H9 (cell line): ENCODE measurements at regions not wholly inside any gene's neighbourhood (a gene's known extent, or its start where the extent isn't known, plus 50 kb on each side); places are given as distances from the start of the nearest gene placed in this dataset.

Experiments
- DNase-seq: peaks from one replicate; pipeline ENCODE4 v3.0.0-alpha.2; 2017
- H2AFZ ChIP-seq: one replicate; pipeline ENCODE4 v1.6.1; 2013; ENCODE audit warnings: mild to moderate bottlenecking, low read length, control low read depth, moderate library complexity
- H2AK5ac ChIP-seq: 2 replicates; pipeline ENCODE4 v1.6.1; 2013; ENCODE audit warnings: low read length, control low read depth, mixed read lengths; ENCODE audit not compliant: insufficient read length
- H2BK120ac ChIP-seq: one replicate; pipeline ENCODE4 v1.6.1; 2013; ENCODE audit warnings: low read depth, mild to moderate bottlenecking, low read length, control low read depth, inconsistent platforms; ENCODE audit not compliant: poor library complexity, severe bottlenecking
- H2BK12ac ChIP-seq: 2 replicates; pipeline ENCODE4 v1.6.1; 2013; ENCODE audit warnings: low read length, control low read depth, mixed read lengths, low read depth; ENCODE audit not compliant: insufficient read length
- H2BK15ac ChIP-seq: 2 replicates; pipeline ENCODE4 v1.6.1; 2013; ENCODE audit warnings: low read depth, low read length, control low read depth
- H2BK20ac ChIP-seq: one replicate; pipeline ENCODE4 v1.6.1; 2013; ENCODE audit warnings: low read depth, mild to moderate bottlenecking, low read length, control low read depth, inconsistent platforms; ENCODE audit not compliant: poor library complexity, severe bottlenecking
- H2BK5ac ChIP-seq: 2 replicates; pipeline ENCODE4 v1.6.1; 2013; ENCODE audit warnings: low read length, control low read depth, mixed read lengths; ENCODE audit not compliant: insufficient read length
- H3K14ac ChIP-seq: 2 replicates; pipeline ENCODE4 v1.6.1; 2013; ENCODE audit warnings: low read length, control low read depth; ENCODE audit not compliant: insufficient read depth
- H3K18ac ChIP-seq: 2 replicates; pipeline ENCODE4 v1.6.1; 2013; ENCODE audit warnings: low read depth, mild to moderate bottlenecking, mixed read lengths, low read length, control low read depth; ENCODE audit not compliant: insufficient read length
- H3K23ac ChIP-seq: 2 replicates; pipeline ENCODE4 v1.6.1; 2013; ENCODE audit warnings: low read length, control low read depth, mixed read lengths, low read depth; ENCODE audit not compliant: insufficient read length
- H3K23me2 ChIP-seq: 2 replicates; pipeline ENCODE4 v1.6.1; 2013; ENCODE audit warnings: low read depth, mild to moderate bottlenecking, mixed read lengths, low read length, control low read depth; ENCODE audit not compliant: insufficient read length, poor library complexity, severe bottlenecking
- H3K27ac ChIP-seq: 2 replicates; pipeline ENCODE4 v1.5.1; 2013; ENCODE audit warnings: low read length, control low read depth, mixed read lengths, low read depth; ENCODE audit not compliant: insufficient read length
- H3K27me3 ChIP-seq: 2 replicates; pipeline ENCODE4 v1.6.1; 2013; ENCODE audit warnings: low read length, control low read depth, inconsistent platforms; ENCODE audit not compliant: insufficient read depth
- H3K4ac ChIP-seq: 2 replicates; pipeline ENCODE4 v1.6.1; 2013; ENCODE audit warnings: low read depth, mild to moderate bottlenecking, control low read depth, inconsistent platforms, low read length, moderate library complexity
- H3K4me1 ChIP-seq: 2 replicates; pipeline ENCODE4 v1.6.1; 2013; ENCODE audit warnings: low read length, control low read depth, inconsistent platforms; ENCODE audit not compliant: insufficient read depth
- H3K4me2 ChIP-seq: 2 replicates; pipeline ENCODE4 v1.6.1; 2013; ENCODE audit warnings: low read length, control low read depth, mixed read lengths; ENCODE audit not compliant: insufficient read length, insufficient read depth
- H3K56ac ChIP-seq: 2 replicates; pipeline ENCODE4 v1.6.1; 2013; ENCODE audit warnings: low read depth, mild to moderate bottlenecking, mixed read lengths, low read length, control low read depth; ENCODE audit not compliant: insufficient read length
- H3K79me1 ChIP-seq: 2 replicates; pipeline ENCODE4 v1.6.1; 2013; ENCODE audit warnings: low read depth, mild to moderate bottlenecking, moderate library complexity, low read length, control low read depth, inconsistent platforms; ENCODE audit not compliant: insufficient read depth, poor library complexity, severe bottlenecking
- H3K79me2 ChIP-seq: 2 replicates; pipeline ENCODE4 v1.6.1; 2013; ENCODE audit warnings: low read length, control low read depth, inconsistent platforms; ENCODE audit not compliant: insufficient read depth
- H3K9ac ChIP-seq: 2 replicates; pipeline ENCODE4 v1.6.1; 2013; ENCODE audit warnings: low read length, control low read depth, mixed read lengths; ENCODE audit not compliant: insufficient read length; ENCODE audit errors: extremely low read depth
- H3K9me3 ChIP-seq: one replicate; pipeline ENCODE4 v1.6.1; 2013; ENCODE audit warnings: low read depth, low read length, inconsistent platforms; ENCODE audit not compliant: control insufficient read depth
- H3T11ph ChIP-seq: one replicate; pipeline ENCODE4 v1.6.1; 2013; ENCODE audit warnings: mild to moderate bottlenecking, low read length, control low read depth, inconsistent platforms
- H4K20me1 ChIP-seq: one replicate; pipeline ENCODE4 v1.6.1; 2013; ENCODE audit not compliant: control insufficient read depth, insufficient read length, insufficient read depth
- H4K5ac ChIP-seq: 2 replicates; pipeline ENCODE4 v1.6.1; 2013; ENCODE audit warnings: low read depth, mild to moderate bottlenecking, mixed read lengths, low read length, control low read depth; ENCODE audit not compliant: insufficient read length
- H4K8ac ChIP-seq: replicated peaks from 2 replicates; pipeline ENCODE4 v1.6.1; 2013; ENCODE audit warnings: low read length, control low read depth, mixed read lengths, low read depth; ENCODE audit not compliant: insufficient read length
- H4K91ac ChIP-seq: 2 replicates; pipeline ENCODE4 v1.6.1; 2013; ENCODE audit warnings: low read depth, mild to moderate bottlenecking, moderate library complexity, mixed read lengths, low read length, control low read depth; ENCODE audit not compliant: insufficient read length
- H3K27ac Mint-ChIP-seq, 3 experiments: 2 replicates in 2 of 3; 3 replicates in 1 of 3; pipeline ENCODE4 v1.8.0; 2020 to 2021; ENCODE audit warnings: mixed read lengths in 3 of 3, mild to moderate bottlenecking in 1 of 3, moderate library complexity in 1 of 3
- H3K27me3 Mint-ChIP-seq: 2 replicates; pipeline ENCODE4 v1.8.0; 2021; ENCODE audit warnings: low read depth, mild to moderate bottlenecking, moderate library complexity, mixed read lengths
- H3K36me3 Mint-ChIP-seq, 3 experiments: 2 replicates in 2 of 3; 3 replicates in 1 of 3; pipeline ENCODE4 v1.8.0; 2020 to 2021; ENCODE audit warnings: low read depth in 3 of 3, mixed read lengths in 3 of 3; ENCODE audit not compliant: insufficient read depth in 1 of 3
- H3K4me1 Mint-ChIP-seq, 2 experiments: 2 replicates each; pipeline ENCODE4 v1.8.0; 2020; ENCODE audit warnings: mixed read lengths in 2 of 2
- H3K4me3 Mint-ChIP-seq, 2 experiments: 2 replicates in 1 of 2; 3 replicates in 1 of 2; pipeline ENCODE4 v1.8.0; 2020 to 2021; ENCODE audit warnings: mild to moderate bottlenecking in 2 of 2, mixed read lengths in 2 of 2, moderate library complexity in 1 of 2
- H3K9me3 Mint-ChIP-seq, 2 experiments: 2 replicates in 1 of 2; 3 replicates in 1 of 2; pipeline ENCODE4 v1.8.0; 2020; ENCODE audit warnings: mild to moderate bottlenecking in 2 of 2, mixed read lengths in 2 of 2, moderate library complexity in 1 of 2
- CTCF ChIP-seq: fragments of 200-600 bp; sonication (generic); conservative IDR thresholded peaks from 3 replicates; pipeline ENCODE4 v1.8.0; 2021; ENCODE audit warnings: antibody characterized with exemption, mild to moderate bottlenecking
- WGBS: extraction: QIAGEN DNeasy Blood & Tissue Kit; methylation state at CpG from one replicate; pipeline ENCODE4 v1.1.7; 2013; ENCODE audit warnings: missing lambda C conversion rate, low lambda C conversion rate, mixed read lengths; ENCODE audit not compliant: insufficient read length; ENCODE audit errors: extremely low coverage; 5-methylcytosine and 5-hydroxymethylcytosine counted together

- Histone ChIP-seq H2BK15ac (no peak overlapping the region), H4K20me1 (no peaks in the 10 kb centered on the region), H3K79me1 (no peaks in the 10 kb centered on the region), H3K4me2 (no peak overlapping the region), H3K56ac (no peak overlapping the region), H3K9me3 (no peaks in the 10 kb centered on the region), H4K91ac (no peak overlapping the region), H3K9ac (no peak overlapping the region), H2BK5ac (no peak overlapping the region), H3K18ac (no peak overlapping the region), H3K23me2 (no peaks in the 10 kb centered on the region), H2BK12ac (no peak overlapping the region), H3K4ac (no peak overlapping the region), H2AFZ (no peak overlapping the region), H3K27me3 (no peaks in the 10 kb centered on the region), H3K23ac (no peak overlapping the region), H2BK20ac (no peak overlapping the region), H3T11ph (no peak overlapping the region), H3K27ac (no peak overlapping the region), H3K4me1 (no peaks in the 10 kb centered on the region), H2BK120ac (no peak overlapping the region), H3K79me2 (no peaks in the 10 kb centered on the region), H3K14ac (no peak overlapping the region), H2AK5ac (no peak overlapping the region), H4K5ac (no peak overlapping the region), H4K8ac (no peak overlapping the region)
- no peaks in the 10 kb centered on the region for H3K9me3 Mint-ChIP-seq
- no peak overlapping the region for H3K4me3 Mint-ChIP-seq
- no peak overlapping the region for H3K27ac Mint-ChIP-seq
- no peaks in the 10 kb centered on the region for H3K4me1 Mint-ChIP-seq
- no CpG with 5 or more reads among the region's 1 CpG for WGBS
- H3K27me3 Mint-ChIP-seq: no peaks in the 10 kb centered on the region
- no peak for DNase-seq
- TF ChIP-seq CTCF: no peak
- H3K36me3 Mint-ChIP-seq: no peaks in the 10 kb centered on the region
These were observed 1295.5 kb upstream of the LRRTM1 start for GRCh38 chr2:81600088-81600487.
